ENCODE measurements at regions not wholly inside any gene's neighbourhood (a gene's known extent, or its start where the extent isn't known, plus 50 kb on each side); places are given as distances from the start of the nearest gene placed in this dataset.
A peak's percentile ranks its signal among the peaks of the same experiment; 100 is the strongest.
"Not testable (repeated sequence)": the region's sequence is repeated elsewhere in the genome, so short reads cannot be mapped to it uniquely, and the experiment has no call there.

DNA sequence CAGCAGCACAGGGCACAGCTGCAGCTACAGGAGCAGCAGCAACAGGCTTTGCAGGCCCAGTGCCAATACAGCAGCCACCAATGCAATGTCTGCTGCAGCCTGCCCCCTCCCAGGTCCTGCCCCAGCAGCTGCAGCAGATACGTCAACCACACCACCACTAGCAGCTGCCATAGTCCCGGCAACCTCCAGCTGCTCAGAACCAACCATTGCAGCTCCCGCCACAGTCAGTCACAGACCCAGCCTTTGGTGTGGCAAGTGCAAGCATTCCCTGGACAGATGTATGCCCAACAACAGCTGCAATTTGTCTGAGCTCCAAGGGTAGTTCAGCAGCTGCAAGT lies 53.3 kb upstream of the TUBA3E start:
- Histone ChIP-seq H3K4ac (ENCODE audit: low read depth, low read length) (no peak overlapping the region), H3K27ac (ENCODE audit: low read depth, low read length) (no peak overlapping the region), H3K79me1 (ENCODE audit: low read length) (no peaks in the 10 kb centered on the region), H2BK5ac (ENCODE audit: low read depth, low read length, poor library complexity) (no peak overlapping the region), H3K9ac (ENCODE audit: low read length) (no peak overlapping the region), H3K9me3 (ENCODE audit: insufficient read depth, low read depth, low read length) (peaks cover 3% of the 10 kb centered on the region), H3K14ac (ENCODE audit: low read length) (no peak overlapping the region), H4K12ac (ENCODE audit: low read depth, low read length) (no peak overlapping the region), H2AFZ (ENCODE audit: insufficient read depth, low read length, poor library complexity) (no peak overlapping the region), H3K4me3 (ENCODE audit: low read depth, low read length) (no peak overlapping the region), H2BK12ac (ENCODE audit: low read length) (no peak overlapping the region), H3K36me3 (ENCODE audit: control insufficient read depth in 1 of 2, insufficient read depth in 2 of 2, low read length in 2 of 2) (no peaks in the 10 kb centered on the region), H3K23ac (ENCODE audit: low read length) (no peak overlapping the region), H3K4me1 (ENCODE audit: control insufficient read depth in 1 of 2, insufficient read depth in 2 of 2, low read length in 2 of 2) (no peaks in the 10 kb centered on the region), H4K91ac (ENCODE audit: low read depth, low read length) (no peak overlapping the region), H3K4me2 (ENCODE audit: low read length) (no peak overlapping the region), H3K27me3 (ENCODE audit: insufficient read depth, low read length) (no peaks in the 10 kb centered on the region), H2BK120ac (ENCODE audit: insufficient read depth, low read length, poor library complexity) (no peak overlapping the region), H3K18ac (ENCODE audit: low read length) (no peak overlapping the region), H3K79me2 (ENCODE audit: control insufficient read depth, insufficient read depth, low read length, poor library complexity) (no peaks in the 10 kb centered on the region), H4K8ac (ENCODE audit: low read depth, low read length) (no peak overlapping the region), H2AK5ac (ENCODE audit: low read length) (no peak overlapping the region)
- WGBS (ENCODE audit: extremely low coverage, insufficient coverage, insufficient read length), result no CpG with 5 or more reads among the region's 3 CpGs
- DNase-seq, result no peak

DNA sequence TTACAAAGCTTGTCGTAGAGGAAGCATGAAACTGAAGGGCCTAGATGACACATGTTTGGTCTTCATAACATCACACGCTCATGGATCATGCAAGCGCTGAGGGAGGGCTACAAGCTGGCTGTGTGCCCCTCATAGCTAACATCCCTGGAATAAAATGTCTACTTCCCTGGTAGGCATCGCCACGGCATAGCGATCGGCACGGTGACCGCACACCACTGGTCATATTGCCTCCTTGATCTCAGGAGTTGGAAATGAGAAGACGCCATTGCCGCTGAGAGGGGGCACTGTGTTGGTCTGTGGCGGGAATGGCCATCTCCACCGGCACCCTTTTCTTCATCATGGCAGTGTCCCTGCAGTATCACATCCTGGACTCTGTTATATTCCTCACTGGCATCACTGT lies 50.1 kb upstream of the TUBA3E start:
- H3K79me1 ChIP-seq (ENCODE audit: low read length); H3K27me3 ChIP-seq (ENCODE audit: insufficient read depth, low read length); DNase-seq; H3K79me2 ChIP-seq (ENCODE audit: control insufficient read depth, insufficient read depth, low read length, poor library complexity); H3K27ac ChIP-seq (ENCODE audit: low read depth, low read length); H3K9me3 ChIP-seq (ENCODE audit: insufficient read depth, low read depth, low read length); H3K14ac ChIP-seq (ENCODE audit: low read length); H3K36me3 ChIP-seq (ENCODE audit: control insufficient read depth in 1 of 2, insufficient read depth in 2 of 2, low read length in 2 of 2); H3K9ac ChIP-seq (ENCODE audit: low read length); H2BK120ac ChIP-seq (ENCODE audit: insufficient read depth, low read length, poor library complexity); H2BK12ac ChIP-seq (ENCODE audit: low read length); H3K4me1 ChIP-seq (ENCODE audit: control insufficient read depth in 1 of 2, insufficient read depth in 2 of 2, low read length in 2 of 2); H2BK5ac ChIP-seq (ENCODE audit: low read depth, low read length, poor library complexity); H3K4me3 ChIP-seq (ENCODE audit: low read depth, low read length); H3K4me2 ChIP-seq (ENCODE audit: low read length); H3K18ac ChIP-seq (ENCODE audit: low read length); H2AFZ ChIP-seq (ENCODE audit: insufficient read depth, low read length, poor library complexity); H2AK5ac ChIP-seq (ENCODE audit: low read length); H4K12ac ChIP-seq (ENCODE audit: low read depth, low read length); H4K91ac ChIP-seq (ENCODE audit: low read depth, low read length); H3K4ac ChIP-seq (ENCODE audit: low read depth, low read length); H4K8ac ChIP-seq (ENCODE audit: low read depth, low read length): not testable (repeated sequence)
- no CpG with 5 or more reads among the region's 13 CpGs for WGBS (ENCODE audit: extremely low coverage, insufficient coverage, insufficient read length)
- peak overlapping the region; percentile 61 for H3K23ac ChIP-seq (ENCODE audit: low read length)

Data from trophoblast cell (in vitro differentiated cells and primary cell).